GM23338 (cell line): ENCODE measurements at regions not wholly inside any gene's neighbourhood (a gene's known extent, or its start where the extent isn't known, plus 50 kb on each side); places are given as distances from the start of the nearest gene placed in this dataset.
A peak's percentile ranks its signal among the peaks of the same experiment; 100 is the strongest.

Experiments used
- ATAC-seq: fragments of 200-7000 bp; cut with Tn5 transposase; 3 replicates; pipeline ENCODE4 v1.9.1; 2020
- DNase-seq: peaks from one replicate; pipeline ENCODE4 v3.0.0-alpha.2; 2015; ENCODE audit warnings: low spot score
- H2AFZ ChIP-seq: fragments of 200-600 bp; sonication (generic); 2 replicates; pipeline ENCODE4 v1.8.0; 2016; ENCODE audit warnings: antibody characterized with exemption, mild to moderate bottlenecking, moderate library complexity
- H3F3A ChIP-seq: fragments of 200-600 bp; sonication (generic); replicated peaks from 2 replicates; pipeline ENCODE4 v1.8.0; 2017; ENCODE audit warnings: antibody characterized with exemption, mixed run types, low read depth
- H3K27ac ChIP-seq: fragments of 200-600 bp; sonication (generic); 2 replicates; pipeline ENCODE4 v1.6.1; 2016; ENCODE audit warnings: low read depth
- H3K27me3 ChIP-seq: fragments of 200-600 bp; sonication (generic); 2 replicates; pipeline ENCODE4 v1.8.0; 2016; ENCODE audit warnings: mild to moderate bottlenecking, mixed run types, moderate library complexity; ENCODE audit not compliant: insufficient read depth
- H3K36me3 ChIP-seq: fragments of 200-600 bp; sonication (generic); 2 replicates; pipeline ENCODE4 v1.8.0; 2016; ENCODE audit warnings: mild to moderate bottlenecking; ENCODE audit not compliant: insufficient read depth
- H3K4me1 ChIP-seq: fragments of 200-600 bp; sonication (generic); 2 replicates; pipeline ENCODE4 v1.8.0; 2016; ENCODE audit warnings: mild to moderate bottlenecking, moderate library complexity; ENCODE audit not compliant: insufficient read depth
- H3K4me2 ChIP-seq: fragments of 200-600 bp; sonication (generic); 2 replicates; pipeline ENCODE4 v1.7.1; 2017; ENCODE audit warnings: mixed run types
- H3K4me3 ChIP-seq: fragments of 200-600 bp; sonication (generic); 2 replicates; pipeline ENCODE4 v1.6.1; 2016; ENCODE audit warnings: mixed run types
- H3K79me2 ChIP-seq: fragments of 200-600 bp; sonication (generic); replicated peaks from 2 replicates; pipeline ENCODE4 v1.8.0; 2017; ENCODE audit warnings: mild to moderate bottlenecking; ENCODE audit not compliant: insufficient read depth
- H3K9me2 ChIP-seq: fragments of 200-600 bp; sonication (generic); 2 replicates; pipeline ENCODE4 v1.8.0; 2017; ENCODE audit not compliant: insufficient read depth
- H4K20me1 ChIP-seq: fragments of 200-600 bp; sonication (generic); replicated peaks from 2 replicates; pipeline ENCODE4 v1.8.0; 2017; ENCODE audit warnings: mild to moderate bottlenecking; ENCODE audit not compliant: insufficient read depth
- H3K27ac Mint-ChIP-seq: 2 replicates; pipeline ENCODE4 v1.8.0; 2020; ENCODE audit warnings: inconsistent platforms, mild to moderate bottlenecking, moderate library complexity, mixed read lengths
- H3K27me3 Mint-ChIP-seq: 3 replicates; pipeline ENCODE4 v1.8.0; 2022; ENCODE audit warnings: low read depth, mild to moderate bottlenecking, moderate library complexity, mixed read lengths, inconsistent platforms; ENCODE audit not compliant: insufficient read depth, poor library complexity
- H3K36me3 Mint-ChIP-seq: 3 replicates; pipeline ENCODE4 v1.8.0; 2021; ENCODE audit warnings: low read depth, mild to moderate bottlenecking, inconsistent platforms, moderate library complexity, mixed read lengths
- H3K4me1 Mint-ChIP-seq: 3 replicates; pipeline ENCODE4 v1.8.0; 2020; ENCODE audit warnings: mild to moderate bottlenecking, inconsistent platforms, mixed read lengths
- H3K4me3 Mint-ChIP-seq: 3 replicates; pipeline ENCODE4 v1.8.0; 2021; ENCODE audit warnings: moderate library complexity, mild to moderate bottlenecking, inconsistent platforms, mixed read lengths
- H3K9me3 Mint-ChIP-seq: 3 replicates; pipeline ENCODE4 v1.8.0; 2020; ENCODE audit warnings: moderate library complexity, mild to moderate bottlenecking, inconsistent platforms, mixed read lengths
- CREB1 ChIP-seq: fragments of 250-450 bp; sonication (Bioruptor Pico); IDR thresholded peaks from 2 replicates; pipeline ENCODE4 v1.5.0; 2020; ENCODE audit warnings: low read depth, mild to moderate bottlenecking, moderate library complexity
- CTCF ChIP-seq, 2 experiments: fragments of 200-600 bp in 1 of 2; sonication (generic) in 1 of 2; conservative IDR thresholded peaks; 2 replicates each; pipeline versions ENCODE4 v1.5.1 to v1.6.1; 2016 to 2017; ENCODE audit warnings: antibody characterized with exemption in 2 of 2, low read depth in 2 of 2, mild to moderate bottlenecking in 2 of 2, moderate library complexity in 1 of 2
- ETS1 ChIP-seq: IDR thresholded peaks from 2 replicates; pipeline ENCODE4 v1.6.1; 2016; ENCODE audit warnings: antibody characterized with exemption
- EZH2 ChIP-seq: fragments of 200-600 bp; sonication (generic); IDR thresholded peaks from one replicate; pipeline ENCODE4 v1.8.0; 2017; ENCODE audit warnings: antibody characterized with exemption, mild to moderate bottlenecking, low read depth; ENCODE audit not compliant: unreplicated experiment
- EZH2phosphoT487 ChIP-seq: fragments of 200-600 bp; sonication (generic); IDR thresholded peaks from one replicate; pipeline ENCODE4 v1.8.1; 2018; ENCODE audit warnings: antibody characterized with exemption; ENCODE audit not compliant: unreplicated experiment
- REST ChIP-seq: IDR thresholded peaks from one replicate; pipeline ENCODE4 v1.6.1; 2018; ENCODE audit warnings: antibody characterized with exemption; ENCODE audit not compliant: unreplicated experiment
- STAT1 ChIP-seq: IDR thresholded peaks from one replicate; pipeline ENCODE4 v1.6.1; 2016; ENCODE audit warnings: antibody characterized with exemption; ENCODE audit not compliant: unreplicated experiment
- TF ChIP-seq, protein P1 (sequence below): fragments of 250-450 bp; sonication (Bioruptor Pico); IDR thresholded peaks from 2 replicates; pipeline ENCODE4 v1.5.0; 2020; ENCODE audit warnings: mild to moderate bottlenecking, moderate library complexity

DNA sequence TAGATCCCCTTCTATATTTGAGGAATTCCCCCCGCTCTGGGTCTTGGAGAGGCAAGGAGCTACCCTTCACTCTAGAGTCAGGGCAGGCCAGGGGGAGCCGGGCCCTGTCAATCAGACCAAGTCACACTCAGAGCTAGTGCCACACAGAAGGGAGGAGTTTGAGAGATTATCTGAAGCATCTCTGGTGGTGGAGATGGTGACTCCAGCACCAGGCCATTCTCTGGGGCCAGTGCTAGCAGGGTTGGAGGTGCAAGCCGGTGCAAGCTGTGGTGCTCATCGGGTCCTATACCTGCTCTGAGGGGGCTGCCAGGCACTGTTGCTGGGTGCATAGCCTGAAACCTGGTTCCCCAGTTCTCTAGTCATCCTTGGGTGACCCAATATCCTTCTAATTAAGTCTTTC is 201.2 kb downstream of the COPRS start (continued):
- TF ChIP-seq, protein P1, sequence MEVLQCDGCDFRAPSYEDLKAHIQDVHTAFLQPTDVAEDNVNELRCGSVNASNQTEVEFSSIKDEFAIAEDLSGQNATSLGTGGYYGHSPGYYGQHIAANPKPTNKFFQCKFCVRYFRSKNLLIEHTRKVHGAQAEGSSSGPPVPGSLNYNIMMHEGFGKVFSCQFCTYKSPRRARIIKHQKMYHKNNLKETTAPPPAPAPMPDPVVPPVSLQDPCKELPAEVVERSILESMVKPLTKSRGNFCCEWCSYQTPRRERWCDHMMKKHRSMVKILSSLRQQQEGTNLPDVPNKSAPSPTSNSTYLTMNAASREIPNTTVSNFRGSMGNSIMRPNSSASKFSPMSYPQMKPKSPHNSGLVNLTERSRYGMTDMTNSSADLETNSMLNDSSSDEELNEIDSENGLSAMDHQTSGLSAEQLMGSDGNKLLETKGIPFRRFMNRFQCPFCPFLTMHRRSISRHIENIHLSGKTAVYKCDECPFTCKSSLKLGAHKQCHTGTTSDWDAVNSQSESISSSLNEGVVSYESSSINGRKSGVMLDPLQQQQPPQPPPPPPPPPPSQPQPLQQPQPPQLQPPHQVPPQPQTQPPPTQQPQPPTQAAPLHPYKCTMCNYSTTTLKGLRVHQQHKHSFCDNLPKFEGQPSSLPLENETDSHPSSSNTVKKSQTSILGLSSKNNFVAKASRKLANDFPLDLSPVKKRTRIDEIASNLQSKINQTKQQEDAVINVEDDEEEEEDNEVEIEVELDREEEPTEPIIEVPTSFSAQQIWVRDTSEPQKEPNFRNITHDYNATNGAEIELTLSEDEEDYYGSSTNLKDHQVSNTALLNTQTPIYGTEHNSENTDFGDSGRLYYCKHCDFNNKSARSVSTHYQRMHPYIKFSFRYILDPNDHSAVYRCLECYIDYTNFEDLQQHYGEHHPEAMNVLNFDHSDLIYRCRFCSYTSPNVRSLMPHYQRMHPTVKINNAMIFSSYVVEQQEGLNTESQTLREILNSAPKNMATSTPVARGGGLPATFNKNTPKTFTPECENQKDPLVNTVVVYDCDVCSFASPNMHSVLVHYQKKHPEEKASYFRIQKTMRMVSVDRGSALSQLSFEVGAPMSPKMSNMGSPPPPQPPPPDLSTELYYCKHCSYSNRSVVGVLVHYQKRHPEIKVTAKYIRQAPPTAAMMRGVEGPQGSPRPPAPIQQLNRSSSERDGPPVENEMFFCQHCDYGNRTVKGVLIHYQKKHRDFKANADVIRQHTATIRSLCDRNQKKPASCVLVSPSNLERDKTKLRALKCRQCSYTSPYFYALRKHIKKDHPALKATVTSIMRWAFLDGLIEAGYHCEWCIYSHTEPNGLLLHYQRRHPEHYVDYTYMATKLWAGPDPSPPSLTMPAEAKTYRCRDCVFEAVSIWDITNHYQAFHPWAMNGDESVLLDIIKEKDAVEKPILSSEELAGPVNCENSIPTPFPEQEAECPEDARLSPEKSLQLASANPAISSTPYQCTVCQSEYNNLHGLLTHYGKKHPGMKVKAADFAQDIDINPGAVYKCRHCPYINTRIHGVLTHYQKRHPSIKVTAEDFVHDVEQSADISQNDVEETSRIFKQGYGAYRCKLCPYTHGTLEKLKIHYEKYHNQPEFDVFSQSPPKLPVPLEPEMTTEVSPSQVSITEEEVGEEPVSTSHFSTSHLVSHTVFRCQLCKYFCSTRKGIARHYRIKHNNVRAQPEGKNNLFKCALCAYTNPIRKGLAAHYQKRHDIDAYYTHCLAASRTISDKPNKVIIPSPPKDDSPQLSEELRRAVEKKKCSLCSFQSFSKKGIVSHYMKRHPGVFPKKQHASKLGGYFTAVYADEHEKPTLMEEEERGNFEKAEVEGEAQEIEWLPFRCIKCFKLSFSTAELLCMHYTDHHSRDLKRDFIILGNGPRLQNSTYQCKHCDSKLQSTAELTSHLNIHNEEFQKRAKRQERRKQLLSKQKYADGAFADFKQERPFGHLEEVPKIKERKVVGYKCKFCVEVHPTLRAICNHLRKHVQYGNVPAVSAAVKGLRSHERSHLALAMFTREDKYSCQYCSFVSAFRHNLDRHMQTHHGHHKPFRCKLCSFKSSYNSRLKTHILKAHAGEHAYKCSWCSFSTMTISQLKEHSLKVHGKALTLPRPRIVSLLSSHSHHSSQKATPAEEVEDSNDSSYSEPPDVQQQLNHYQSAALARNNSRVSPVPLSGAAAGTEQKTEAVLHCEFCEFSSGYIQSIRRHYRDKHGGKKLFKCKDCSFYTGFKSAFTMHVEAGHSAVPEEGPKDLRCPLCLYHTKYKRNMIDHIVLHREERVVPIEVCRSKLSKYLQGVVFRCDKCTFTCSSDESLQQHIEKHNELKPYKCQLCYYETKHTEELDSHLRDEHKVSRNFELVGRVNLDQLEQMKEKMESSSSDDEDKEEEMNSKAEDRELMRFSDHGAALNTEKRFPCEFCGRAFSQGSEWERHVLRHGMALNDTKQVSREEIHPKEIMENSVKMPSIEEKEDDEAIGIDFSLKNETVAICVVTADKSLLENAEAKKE (CRISPR knock-in tag): no peak
- TF ChIP-seq EZH2: no peak
- TF ChIP-seq EZH2phosphoT487: no peak
- no peak for TF ChIP-seq ETS1
- no peak for TF ChIP-seq CREB1 (CRISPR knock-in tag)

- no peaks in the 10 kb centered on the region for H3K9me2 ChIP-seq
- DNase-seq (no peak), ATAC-seq (no peak; the same call in 2 of the 3 replicates)
- H4K20me1 ChIP-seq: no peaks in the 10 kb centered on the region
- no peaks in the 10 kb centered on the region for H3K27me3 ChIP-seq
- no peaks in the 10 kb centered on the region for H3K4me1 Mint-ChIP-seq
- H3K27me3 Mint-ChIP-seq: peaks cover under 1% of the 10 kb centered on the region
- no peak overlapping the region for H3K4me3 Mint-ChIP-seq
- 0 out of 2 replicates have a peak overlapping the region, but pooled peaks have one; percentile 32 for H2AFZ ChIP-seq
- no peak overlapping the region for H3K27ac ChIP-seq
- no peak overlapping the region for H3K4me3 ChIP-seq
- TF ChIP-seq EZH2phosphoT487 (no peak), REST (no peak), STAT1 (no peak), EZH2 (no peak), CTCF (conservative IDR thresholded peaks at IDR 0.05; ENCODE audit: low read depth in 2 of 2) (no peak)
- H3K36me3 ChIP-seq: no peaks in the 10 kb centered on the region
- no peaks in the 10 kb centered on the region for H3K9me3 Mint-ChIP-seq
- H3K36me3 Mint-ChIP-seq: no peaks in the 10 kb centered on the region
- H3K4me1 ChIP-seq: no peaks in the 10 kb centered on the region
- no peak overlapping the region for H3K27ac Mint-ChIP-seq
- H3K4me2 ChIP-seq: no peak overlapping the region
- H3F3A ChIP-seq: no peaks in the 10 kb centered on the region
- no peaks in the 10 kb centered on the region for H3K79me2 ChIP-seq
These were observed 204.1 kb downstream of the COPRS start for GRCh38 chr17:31654936-31655335.
